ENCODE measurements at regions not wholly inside any gene's neighbourhood (a gene's known extent, or its start where the extent isn't known, plus 50 kb on each side); places are given as distances from the start of the nearest gene placed in this dataset.

DNA sequence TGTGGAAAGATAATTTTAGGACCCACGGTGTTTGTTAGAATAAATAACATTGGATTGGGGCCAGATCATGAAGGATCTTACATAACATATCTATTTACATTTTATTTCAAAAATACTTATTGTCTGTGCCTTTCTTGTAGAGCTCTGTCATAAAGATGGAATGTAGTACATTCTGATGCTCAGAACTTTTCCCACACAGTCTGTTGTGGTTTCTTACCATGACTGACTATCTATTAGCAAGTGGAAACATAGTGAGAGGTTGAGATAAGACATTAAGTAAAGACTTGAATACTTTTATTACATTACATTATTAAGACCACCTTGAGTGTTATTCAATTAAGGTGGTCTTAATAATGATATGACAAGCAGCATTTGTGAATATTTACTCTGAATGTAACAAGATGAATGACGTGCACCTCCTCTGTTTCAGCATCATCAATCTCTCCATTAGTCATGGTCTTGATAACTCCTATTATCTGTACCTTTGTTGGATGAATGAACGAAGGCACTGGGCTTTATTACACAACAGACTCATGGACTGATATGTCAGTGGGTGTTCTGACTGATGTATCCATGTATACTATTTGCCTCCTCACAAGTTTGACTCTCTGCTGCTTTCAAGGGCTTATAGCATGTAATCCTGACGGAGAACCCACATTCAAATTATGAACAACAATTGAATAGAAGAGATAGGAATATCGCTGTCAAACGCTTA lies 883.0 kb upstream of the FLRT2 start:
- H3K4me3 ChIP-seq (replicated peaks; ENCODE audit: low read depth, low read length) = no peak overlapping the region
- no peaks in the 10 kb centered on the region for H3K36me3 ChIP-seq (ENCODE audit: control insufficient read depth, insufficient read depth, low read length)
- H3K27me3 ChIP-seq (replicated peaks; ENCODE audit: control insufficient read depth, insufficient read depth, low read length) = no peaks in the 10 kb centered on the region
- no peak for TF ChIP-seq CTCF (IDR thresholded peaks at IDR 0.05; ENCODE audit: insufficient read depth, low read length, poor library complexity, severe bottlenecking)
- DNase-seq (ENCODE audit: extremely low read depth, insufficient read length) = no peak

- H3K27me3 ChIP-seq (replicated peaks; ENCODE audit: control insufficient read depth, insufficient read depth, low read length) = no peaks in the 10 kb centered on the region
- no peak for DNase-seq (ENCODE audit: extremely low read depth, insufficient read length)
- no peaks in the 10 kb centered on the region for H3K36me3 ChIP-seq (ENCODE audit: control insufficient read depth, insufficient read depth, low read length)
- no peak overlapping the region for H3K4me3 ChIP-seq (replicated peaks; ENCODE audit: low read depth, low read length)
- no peak for TF ChIP-seq CTCF (IDR thresholded peaks at IDR 0.05; ENCODE audit: insufficient read depth, low read length, poor library complexity, severe bottlenecking)
Observed at GRCh38 chr14:84655014-84655413, 874.9 kb upstream of the FLRT2 start.

GRCh38 chr14:84657911-84658310 lies 872.0 kb upstream of the FLRT2 start:
- TF ChIP-seq CTCF (IDR thresholded peaks at IDR 0.05; ENCODE audit: insufficient read depth, low read length, poor library complexity, severe bottlenecking) = no peak
- Histone ChIP-seq H3K4me3 (replicated peaks; ENCODE audit: low read depth, low read length) (no peak overlapping the region), H3K27me3 (replicated peaks; ENCODE audit: control insufficient read depth, insufficient read depth, low read length) (no peaks in the 10 kb centered on the region), H3K36me3 (ENCODE audit: control insufficient read depth, insufficient read depth, low read length) (no peaks in the 10 kb centered on the region)
- DNase-seq (ENCODE audit: extremely low read depth, insufficient read length) = no peak

DNA sequence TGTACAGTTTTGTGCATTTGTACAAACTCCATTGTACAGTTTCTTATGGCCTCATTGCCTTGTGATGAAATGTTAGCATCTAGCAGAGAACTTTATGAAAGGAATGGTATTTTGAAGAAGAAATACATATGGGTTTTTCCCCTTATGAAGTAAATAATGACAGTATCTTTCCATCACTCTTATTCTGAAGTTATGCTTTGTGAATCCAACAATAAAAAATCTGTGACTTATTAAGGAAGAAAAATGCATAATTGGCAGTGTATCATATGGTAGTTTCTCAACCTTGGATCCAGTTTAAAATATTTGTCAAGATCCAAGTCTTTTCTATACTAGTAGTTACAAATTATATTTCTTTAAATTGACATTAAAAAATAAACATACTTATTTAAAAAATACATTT lies 859.1 kb upstream of the FLRT2 start:
- no peaks in the 10 kb centered on the region for H3K27me3 ChIP-seq (replicated peaks; ENCODE audit: control insufficient read depth, insufficient read depth, low read length)
- no peak for DNase-seq (ENCODE audit: extremely low read depth, insufficient read length)
- H3K36me3 ChIP-seq (ENCODE audit: control insufficient read depth, insufficient read depth, low read length) = no peaks in the 10 kb centered on the region
- no peak for TF ChIP-seq CTCF (IDR thresholded peaks at IDR 0.05; ENCODE audit: insufficient read depth, low read length, poor library complexity, severe bottlenecking)
- H3K4me3 ChIP-seq (replicated peaks; ENCODE audit: low read depth, low read length) = no peak overlapping the region

- H3K36me3 ChIP-seq (ENCODE audit: control insufficient read depth, insufficient read depth, low read length) = no peaks in the 10 kb centered on the region
- H3K4me3 ChIP-seq (replicated peaks; ENCODE audit: low read depth, low read length) = no peak overlapping the region
- no peak for DNase-seq (ENCODE audit: extremely low read depth, insufficient read length)
- TF ChIP-seq CTCF (IDR thresholded peaks at IDR 0.05; ENCODE audit: insufficient read depth, low read length, poor library complexity, severe bottlenecking) = no peak
- no peaks in the 10 kb centered on the region for H3K27me3 ChIP-seq (replicated peaks; ENCODE audit: control insufficient read depth, insufficient read depth, low read length)
Observed at GRCh38 chr14:84671776-84672175, 858.2 kb upstream of the FLRT2 start.

DNA sequence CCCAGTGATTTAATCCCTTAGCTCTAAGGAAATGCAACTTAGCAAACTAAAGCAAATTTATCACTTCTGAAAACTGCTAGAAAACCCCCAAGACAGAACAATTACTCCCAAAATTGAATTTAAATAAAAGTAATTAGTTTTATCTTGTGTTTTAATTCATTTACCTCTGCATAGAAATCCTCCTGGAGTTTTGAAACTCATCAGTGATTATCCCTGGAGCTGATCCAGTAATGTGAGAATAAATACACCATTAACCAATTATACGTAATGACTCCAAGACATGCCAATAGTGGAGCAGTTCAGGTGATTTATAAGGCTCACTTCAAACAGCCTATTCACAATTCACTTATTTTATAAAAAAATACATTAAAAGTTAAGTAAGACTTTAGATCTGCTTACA lies 855.3 kb upstream of the FLRT2 start:
- DNase-seq (ENCODE audit: extremely low read depth, insufficient read length) = no peak
- H3K36me3 ChIP-seq (ENCODE audit: control insufficient read depth, insufficient read depth, low read length) = no peaks in the 10 kb centered on the region
- H3K27me3 ChIP-seq (replicated peaks; ENCODE audit: control insufficient read depth, insufficient read depth, low read length) = no peaks in the 10 kb centered on the region
- no peak overlapping the region for H3K4me3 ChIP-seq (replicated peaks; ENCODE audit: low read depth, low read length)
- no peak for TF ChIP-seq CTCF (IDR thresholded peaks at IDR 0.05; ENCODE audit: insufficient read depth, low read length, poor library complexity, severe bottlenecking)
